Keratinocyte (primary cell): ENCODE measurements at regions not wholly inside any gene's neighbourhood (a gene's known extent, or its start where the extent isn't known, plus 50 kb on each side); places are given as distances from the start of the nearest gene placed in this dataset.

ENCODE experiments used
- EZH2 ChIP-seq: IDR thresholded peaks from one replicate; pipeline ENCODE4 v1.6.1; 2012; ENCODE audit warnings: inconsistent platforms, mild to moderate bottlenecking, low read length, moderate library complexity
- TF ChIP-seq, protein P1 (sequence below), 3 experiments: IDR thresholded peaks in 1 of 3; conservative IDR thresholded peaks in 1 of 3; optimal IDR thresholded peaks in 1 of 3; 2 replicates in 2 of 3; 3 replicates in 1 of 3; pipeline versions ENCODE3 to v1.5.1; 2011; ENCODE audit warnings: low read length in 3 of 3, mild to moderate bottlenecking in 3 of 3, moderate library complexity in 2 of 3, control low read depth in 1 of 3, inconsistent platforms in 1 of 3; ENCODE audit not compliant: insufficient read depth in 2 of 3; ENCODE audit errors: extremely low read depth in 1 of 3

DNA sequence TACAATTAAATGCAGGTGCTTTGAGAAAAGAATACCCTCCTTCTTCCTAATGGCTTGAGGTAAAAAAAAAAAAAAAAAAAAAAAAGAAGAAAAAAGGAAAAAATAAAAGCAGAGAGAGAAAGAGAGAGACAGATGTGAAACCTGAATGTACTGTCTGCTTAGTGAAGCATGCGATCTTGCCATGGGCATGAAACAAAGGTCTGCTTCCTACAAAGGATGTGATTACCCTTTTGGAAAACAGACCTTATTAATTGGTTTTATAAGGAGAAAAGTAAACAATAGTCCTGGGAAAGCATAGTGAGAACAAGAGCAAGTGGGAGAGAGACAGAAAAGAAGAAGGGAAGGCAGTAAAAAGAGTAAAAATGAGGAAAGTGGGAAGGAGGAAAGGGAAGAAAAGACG, 526.1 kb upstream of the PABPC4L start:
- TF ChIP-seq, protein P1, sequence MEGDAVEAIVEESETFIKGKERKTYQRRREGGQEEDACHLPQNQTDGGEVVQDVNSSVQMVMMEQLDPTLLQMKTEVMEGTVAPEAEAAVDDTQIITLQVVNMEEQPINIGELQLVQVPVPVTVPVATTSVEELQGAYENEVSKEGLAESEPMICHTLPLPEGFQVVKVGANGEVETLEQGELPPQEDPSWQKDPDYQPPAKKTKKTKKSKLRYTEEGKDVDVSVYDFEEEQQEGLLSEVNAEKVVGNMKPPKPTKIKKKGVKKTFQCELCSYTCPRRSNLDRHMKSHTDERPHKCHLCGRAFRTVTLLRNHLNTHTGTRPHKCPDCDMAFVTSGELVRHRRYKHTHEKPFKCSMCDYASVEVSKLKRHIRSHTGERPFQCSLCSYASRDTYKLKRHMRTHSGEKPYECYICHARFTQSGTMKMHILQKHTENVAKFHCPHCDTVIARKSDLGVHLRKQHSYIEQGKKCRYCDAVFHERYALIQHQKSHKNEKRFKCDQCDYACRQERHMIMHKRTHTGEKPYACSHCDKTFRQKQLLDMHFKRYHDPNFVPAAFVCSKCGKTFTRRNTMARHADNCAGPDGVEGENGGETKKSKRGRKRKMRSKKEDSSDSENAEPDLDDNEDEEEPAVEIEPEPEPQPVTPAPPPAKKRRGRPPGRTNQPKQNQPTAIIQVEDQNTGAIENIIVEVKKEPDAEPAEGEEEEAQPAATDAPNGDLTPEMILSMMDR (optimal IDR thresholded peaks at IDR 0.05 in 1 of 3, IDR thresholded peaks at IDR 0.05 in 1 of 3, conservative IDR thresholded peaks at IDR 0.05 in 1 of 3; ENCODE audit: extremely low read depth in 1 of 3, insufficient read depth in 2 of 3, low read length in 3 of 3), result no peak
- TF ChIP-seq EZH2, result no peak
